Endodermal cell (in vitro differentiated cells): ENCODE measurements at regions not wholly inside any gene's neighbourhood (a gene's known extent, or its start where the extent isn't known, plus 50 kb on each side); places are given as distances from the start of the nearest gene placed in this dataset.
A peak's percentile ranks its signal among the peaks of the same experiment; 100 is the strongest.

ENCODE experiments used
- DNase-seq: peaks from one replicate; pipeline ENCODE4 v3.0.0-alpha.2; 2017
- H3K27ac ChIP-seq: 2 replicates; pipeline ENCODE4 v1.5.1; 2013; ENCODE audit warnings: mild to moderate bottlenecking, low read depth, low read length, moderate library complexity
- H3K27me3 ChIP-seq: 2 replicates; pipeline ENCODE4 v1.6.1; 2013; ENCODE audit warnings: mild to moderate bottlenecking, low read length, moderate library complexity; ENCODE audit not compliant: insufficient read depth, control insufficient read depth, poor library complexity, severe bottlenecking
- H3K36me3 ChIP-seq: 2 replicates; pipeline ENCODE4 v1.7.0; 2013; ENCODE audit warnings: mild to moderate bottlenecking, low read length, moderate library complexity; ENCODE audit not compliant: control insufficient read depth, insufficient read depth
- H3K4me1 ChIP-seq: one replicate; pipeline ENCODE4 v1.7.0; 2013; ENCODE audit warnings: low read length; ENCODE audit not compliant: control insufficient read depth, insufficient read depth
- H3K4me3 ChIP-seq: 2 replicates; pipeline ENCODE4 v1.5.1; 2013; ENCODE audit warnings: mild to moderate bottlenecking, low read length, moderate library complexity
- H3K9ac ChIP-seq: 2 replicates; pipeline ENCODE4 v1.6.1; 2013; ENCODE audit warnings: mild to moderate bottlenecking, low read length, moderate library complexity; ENCODE audit not compliant: poor library complexity, severe bottlenecking; ENCODE audit errors: extremely low read depth
- H3K9me3 ChIP-seq: 2 replicates; pipeline ENCODE4 v1.6.1; 2013; ENCODE audit warnings: mild to moderate bottlenecking, low read length, moderate library complexity; ENCODE audit not compliant: control insufficient read depth
- H3K27ac Mint-ChIP-seq: 2 replicates; pipeline ENCODE4 v1.8.0; 2020; ENCODE audit warnings: mixed read lengths
- H3K27me3 Mint-ChIP-seq: 2 replicates; pipeline ENCODE4 v1.8.0; 2021; ENCODE audit warnings: mild to moderate bottlenecking, mixed read lengths; ENCODE audit not compliant: insufficient read depth
- H3K36me3 Mint-ChIP-seq: 2 replicates; pipeline ENCODE4 v1.8.0; 2020; ENCODE audit warnings: low read depth, mixed read lengths
- H3K4me1 Mint-ChIP-seq: 2 replicates; pipeline ENCODE4 v1.8.0; 2020; ENCODE audit warnings: mixed read lengths
- H3K4me3 Mint-ChIP-seq: 2 replicates; pipeline ENCODE4 v1.8.0; 2020; ENCODE audit warnings: mild to moderate bottlenecking, moderate library complexity, mixed read lengths
- H3K9me3 Mint-ChIP-seq: 2 replicates; pipeline ENCODE4 v1.8.0; 2020; ENCODE audit warnings: mild to moderate bottlenecking, mixed read lengths
- CTCF ChIP-seq: fragments of 200-600 bp; sonication (generic); conservative IDR thresholded peaks from 2 replicates; pipeline ENCODE4 v1.5.0; 2021; ENCODE audit warnings: antibody characterized with exemption, mild to moderate bottlenecking
- WGBS, 2 experiments: methylation state at CpG; one replicate each; pipeline versions ENCODE4 v1.1.5 to v1.1.7; 2013; ENCODE audit warnings: missing lambda C conversion rate in 2 of 2, mixed read lengths in 1 of 2; ENCODE audit not compliant: insufficient coverage in 1 of 2, insufficient read length in 1 of 2; 5-methylcytosine and 5-hydroxymethylcytosine counted together

GRCh38 chr1:83499998-83500397, 498.9 kb downstream of the TTLL7 start:
- TF ChIP-seq CTCF: no peak
- H3K4me3 ChIP-seq: no peak overlapping the region
- H3K36me3 ChIP-seq: no peaks in the 10 kb centered on the region
- 91% methylated on average over 3 of the region's 3 CpGs for WGBS, 2 experiments
- Mint-ChIP-seq H3K9me3 (no peaks in the 10 kb centered on the region), H3K36me3 (no peaks in the 10 kb centered on the region), H3K4me1 (peaks cover 2% of the 10 kb centered on the region), H3K27ac (no peak overlapping the region), H3K27me3 (peaks cover 12% of the 10 kb centered on the region), H3K4me3 (no peak overlapping the region)
- H3K9me3 ChIP-seq: no peaks in the 10 kb centered on the region
- DNase-seq: no peak
- no peak overlapping the region for H3K9ac ChIP-seq
- H3K27me3 ChIP-seq: no peaks in the 10 kb centered on the region
- H3K27ac ChIP-seq: no peak overlapping the region
- no peaks in the 10 kb centered on the region for H3K4me1 ChIP-seq

GRCh38 chr1:83497563-83497962, 501.4 kb downstream of the TTLL7 start:
- Mint-ChIP-seq H3K4me3 (no peak overlapping the region), H3K27me3 (peaks cover 9% of the 10 kb centered on the region), H3K9me3 (no peaks in the 10 kb centered on the region), H3K36me3 (no peaks in the 10 kb centered on the region), H3K4me1 (no peaks in the 10 kb centered on the region), H3K27ac (no peak overlapping the region)
- 83 to 87% methylated on average over 1 of the region's 1 CpG for WGBS, 2 experiments
- Histone ChIP-seq H3K4me3 (no peak overlapping the region), H3K9me3 (no peaks in the 10 kb centered on the region), H3K27ac (no peak overlapping the region), H3K36me3 (no peaks in the 10 kb centered on the region), H3K9ac (no peak overlapping the region), H3K4me1 (no peaks in the 10 kb centered on the region), H3K27me3 (no peaks in the 10 kb centered on the region)
- peak; percentile 60 for DNase-seq
- peak; percentile 81 for TF ChIP-seq CTCF

GRCh38 chr1:83495560-83495959, 503.4 kb downstream of the TTLL7 start:
- no peak overlapping the region for H3K9ac ChIP-seq
- H3K36me3 Mint-ChIP-seq: no peaks in the 10 kb centered on the region
- H3K27ac ChIP-seq: no peak overlapping the region
- H3K4me3 Mint-ChIP-seq: no peak overlapping the region
- H3K27me3 Mint-ChIP-seq: peaks cover 7% of the 10 kb centered on the region
- no peaks in the 10 kb centered on the region for H3K36me3 ChIP-seq
- DNase-seq: no peak
- no peaks in the 10 kb centered on the region for H3K4me1 Mint-ChIP-seq
- no peak for TF ChIP-seq CTCF
- H3K9me3 Mint-ChIP-seq: no peaks in the 10 kb centered on the region
- H3K27ac Mint-ChIP-seq: no peak overlapping the region
- no peaks in the 10 kb centered on the region for H3K27me3 ChIP-seq
- H3K4me1 ChIP-seq: no peaks in the 10 kb centered on the region
- 71 to 96% methylated on average over 1 to 9 of the region's 9 CpGs for WGBS, 2 experiments
- H3K9me3 ChIP-seq: no peaks in the 10 kb centered on the region
- no peak overlapping the region for H3K4me3 ChIP-seq
